SU-DHL-6 (cell line): ENCODE measurements at regions not wholly inside any gene's neighbourhood (a gene's known extent, or its start where the extent isn't known, plus 50 kb on each side); places are given as distances from the start of the nearest gene placed in this dataset.

ENCODE experiments used
- CTCF ChIP-seq: fragments of 200-600 bp; sonication (generic); IDR thresholded peaks from one replicate; pipeline ENCODE4 v1.5.1; 2017; ENCODE audit warnings: antibody characterized with exemption, mild to moderate bottlenecking, low read length, moderate library complexity; ENCODE audit not compliant: insufficient read depth, poor library complexity, severe bottlenecking
- EZH2phosphoT487 ChIP-seq: fragments of 200-600 bp; sonication (generic), shearing (Covaris generic); conservative IDR thresholded peaks from 2 replicates; pipeline ENCODE4 v1.6.1; 2018; ENCODE audit warnings: mild to moderate bottlenecking, antibody characterized with exemption, low read length, moderate library complexity, mixed read lengths

DNA sequence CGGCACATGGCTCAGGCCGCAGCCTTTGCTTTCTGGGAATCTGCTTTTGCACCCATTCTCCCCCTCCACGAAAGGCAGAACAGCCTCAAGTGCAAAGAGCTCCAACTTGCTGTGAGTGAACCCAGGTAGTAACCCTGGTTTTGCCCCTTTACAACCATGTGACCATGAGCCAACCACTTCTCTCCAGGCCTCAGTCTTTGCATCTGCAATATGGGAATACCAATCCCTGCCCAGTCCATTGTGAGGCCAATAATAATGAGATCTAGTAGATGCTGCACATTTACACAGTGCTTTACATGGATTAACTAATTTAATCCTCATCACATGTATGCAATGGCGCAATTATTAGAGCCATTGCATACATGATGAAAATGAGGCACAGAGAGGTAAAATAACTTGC is 108.9 kb upstream of the MYL2 start:
- no peak for TF ChIP-seq CTCF
- no peak for TF ChIP-seq EZH2phosphoT487
